Testis (tissue), 2 donors: ENCODE measurements at regions not wholly inside any gene's neighbourhood (a gene's known extent, or its start where the extent isn't known, plus 50 kb on each side); places are given as distances from the start of the nearest gene placed in this dataset.

Source experiments
- DNase-seq: peaks from one replicate; pipeline ENCODE4 v3.0.0-alpha.2; 2019
- H3K27ac ChIP-seq, 2 donors: fragments of 200-600 bp; sonication (generic); one replicate each; pipeline ENCODE4 v1.5.1; 2019
- H3K27me3 ChIP-seq: fragments of 200-600 bp; sonication (generic); one replicate; pipeline ENCODE4 v1.5.1; 2019
- H3K36me3 ChIP-seq: fragments of 200-600 bp; sonication (generic); one replicate; pipeline ENCODE4 v1.5.1; 2017; ENCODE audit warnings: low read depth; ENCODE audit errors: missing control alignments
- H3K4me1 ChIP-seq: fragments of 200-600 bp; sonication (generic); one replicate; pipeline ENCODE4 v1.5.1; 2019
- H3K4me3 ChIP-seq, 2 donors: fragments of 200-600 bp; sonication (generic); one replicate each; pipeline ENCODE4 v1.5.1; 2017 to 2019
- H3K9me3 ChIP-seq: fragments of 200-600 bp; sonication (generic); one replicate; pipeline ENCODE4 v1.5.1; 2017
- POLR2A ChIP-seq: fragments of 450-650 bp; IDR thresholded peaks from one replicate; pipeline ENCODE4 v1.6.1; 2017; ENCODE audit warnings: antibody characterized with exemption, mild to moderate bottlenecking, moderate library complexity
- WGBS, 2 donors: methylation state at CpG; one replicate each; pipeline ENCODE4 v1.1.5; 2018; 5-methylcytosine and 5-hydroxymethylcytosine counted together
- intact Hi-C: fragments of 100-400 bp; cut with DNase I; formaldehyde crosslinking; loops from one replicate; pipeline ENCODE4 v1.15.1; 2023; ENCODE audit warnings: low total_unique reads
- TF ChIP-seq, protein P1 (sequence below), 3 experiments: fragments of 450-650 bp in 2 of 3; fragments of 200-600 bp in 1 of 3; sonication (generic) in 1 of 3; IDR thresholded peaks; one replicate each; pipeline ENCODE4 v1.5.1; 2016 to 2019; ENCODE audit warnings: antibody characterized with exemption in 3 of 3, mild to moderate bottlenecking in 2 of 3, moderate library complexity in 1 of 3

DNA sequence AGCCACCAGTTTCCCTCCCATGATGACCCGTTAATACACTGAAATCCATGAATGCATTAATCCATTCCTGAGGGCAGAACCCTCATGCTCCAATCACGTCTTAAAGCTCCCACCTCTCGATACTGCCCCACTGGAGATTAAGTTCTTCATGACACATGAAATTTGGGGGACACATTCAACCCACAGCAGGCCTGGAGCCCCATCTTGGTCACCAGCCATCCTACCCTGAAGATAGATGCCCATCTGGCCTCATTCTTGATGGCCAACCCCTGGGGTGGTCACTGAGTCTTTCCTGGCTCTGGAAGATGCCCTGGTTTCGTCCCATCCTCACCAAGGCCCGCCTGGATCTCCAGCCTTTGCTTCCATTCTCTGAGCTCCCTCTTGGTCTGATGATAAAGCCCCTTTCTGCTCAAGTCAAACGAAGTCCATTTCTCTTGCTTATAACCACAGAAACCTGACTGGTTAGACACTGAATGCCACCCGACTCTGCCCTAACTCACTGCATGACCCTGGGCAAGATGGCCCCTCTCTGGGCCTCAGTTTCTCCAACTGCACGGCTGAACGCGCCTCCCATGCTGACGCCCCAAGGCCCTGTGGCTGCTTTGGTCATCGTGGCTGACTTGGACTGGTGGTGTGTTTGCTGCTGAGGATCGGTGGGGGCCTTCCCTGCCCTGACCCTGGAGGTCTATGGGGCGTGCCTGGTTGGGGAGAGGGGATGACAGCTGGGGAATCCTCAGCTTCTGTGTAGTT lies 138.4 kb upstream of the IER5L start:
- Histone ChIP-seq H3K4me3 (no peak overlapping the region), H3K36me3 (no peaks in the 10 kb centered on the region), H3K4me1 (peaks cover 65% of the 10 kb centered on the region), H3K27ac (peak overlapping the region; percentile 7 to 92), H3K9me3 (no peaks in the 10 kb centered on the region), H3K27me3 (no peaks in the 10 kb centered on the region)
- WGBS, 2 donors = 96% methylated on average over 6 to 14 of the region's 14 CpGs
- intact Hi-C loops = no loop called here
- no peak for DNase-seq
- TF ChIP-seq POLR2A = no peak
- TF ChIP-seq, protein P1, sequence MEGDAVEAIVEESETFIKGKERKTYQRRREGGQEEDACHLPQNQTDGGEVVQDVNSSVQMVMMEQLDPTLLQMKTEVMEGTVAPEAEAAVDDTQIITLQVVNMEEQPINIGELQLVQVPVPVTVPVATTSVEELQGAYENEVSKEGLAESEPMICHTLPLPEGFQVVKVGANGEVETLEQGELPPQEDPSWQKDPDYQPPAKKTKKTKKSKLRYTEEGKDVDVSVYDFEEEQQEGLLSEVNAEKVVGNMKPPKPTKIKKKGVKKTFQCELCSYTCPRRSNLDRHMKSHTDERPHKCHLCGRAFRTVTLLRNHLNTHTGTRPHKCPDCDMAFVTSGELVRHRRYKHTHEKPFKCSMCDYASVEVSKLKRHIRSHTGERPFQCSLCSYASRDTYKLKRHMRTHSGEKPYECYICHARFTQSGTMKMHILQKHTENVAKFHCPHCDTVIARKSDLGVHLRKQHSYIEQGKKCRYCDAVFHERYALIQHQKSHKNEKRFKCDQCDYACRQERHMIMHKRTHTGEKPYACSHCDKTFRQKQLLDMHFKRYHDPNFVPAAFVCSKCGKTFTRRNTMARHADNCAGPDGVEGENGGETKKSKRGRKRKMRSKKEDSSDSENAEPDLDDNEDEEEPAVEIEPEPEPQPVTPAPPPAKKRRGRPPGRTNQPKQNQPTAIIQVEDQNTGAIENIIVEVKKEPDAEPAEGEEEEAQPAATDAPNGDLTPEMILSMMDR (IDR thresholded peaks at IDR 0.05) = no peak

- 84 to 92% methylated on average over 7 to 10 of the region's 10 CpGs for WGBS, 2 donors
- H3K4me1 ChIP-seq = peaks cover 35% of the 10 kb centered on the region
- no peaks in the 10 kb centered on the region for H3K9me3 ChIP-seq
- no peak for TF ChIP-seq POLR2A
- TF ChIP-seq, protein P1 (IDR thresholded peaks at IDR 0.05) = no peak
- no peak overlapping the region for H3K27ac ChIP-seq
- intact Hi-C loops = no loop called here
- peak; percentile 6 for DNase-seq
- H3K36me3 ChIP-seq = no peaks in the 10 kb centered on the region
- H3K4me3 ChIP-seq = no peak overlapping the region
- H3K27me3 ChIP-seq = no peaks in the 10 kb centered on the region
These were observed 135.4 kb upstream of the IER5L start for GRCh38 chr9:129313331-129313955.

DNA sequence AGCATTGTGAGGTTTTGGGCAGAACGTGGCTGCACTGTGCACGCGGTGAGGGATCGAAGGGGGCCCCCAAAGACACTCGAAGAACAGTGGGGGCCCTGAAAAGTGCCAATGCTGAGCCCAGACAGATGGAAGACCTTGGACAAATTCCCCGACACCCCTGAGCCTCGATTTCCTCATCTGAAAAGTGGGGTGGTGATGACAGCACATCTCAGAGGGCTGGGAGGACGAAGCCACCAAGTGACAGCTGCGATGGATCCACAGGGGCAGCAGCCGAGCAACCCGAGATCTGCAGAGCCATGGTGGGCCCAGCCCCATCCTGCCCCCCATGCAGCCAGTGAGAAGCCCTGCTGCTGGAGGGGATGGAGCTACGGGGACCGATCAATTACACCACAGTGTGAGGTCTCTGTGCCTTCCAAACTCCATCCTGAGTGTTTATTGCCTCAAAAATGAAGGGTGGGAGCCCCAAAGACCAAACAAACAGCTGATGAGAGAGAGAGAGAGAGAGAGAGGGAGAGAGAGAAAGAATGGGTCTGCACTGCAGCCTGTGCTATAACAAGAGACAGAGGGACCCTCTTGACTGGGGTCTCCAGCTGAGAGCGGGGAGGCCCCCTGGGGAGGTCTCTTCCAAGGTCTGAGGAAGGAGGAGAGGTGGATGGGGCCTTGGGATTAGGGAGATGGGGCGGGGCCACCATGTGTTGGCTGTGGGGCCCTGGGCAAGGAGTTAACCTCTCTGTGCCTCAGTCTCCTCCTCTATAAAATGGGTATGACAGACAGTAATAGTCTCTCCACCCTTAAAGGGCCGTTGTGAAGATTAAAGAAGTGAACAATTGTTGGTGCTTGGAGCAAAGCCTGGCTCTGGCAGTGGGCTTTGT lies 134.4 kb upstream of the IER5L start:
- H3K9me3 ChIP-seq = no peaks in the 10 kb centered on the region
- no peak overlapping the region for H3K27ac ChIP-seq
- intact Hi-C loops = no loop called here
- DNase-seq = peak; percentile 2
- WGBS, 2 donors = 92 to 93% methylated on average over 12 to 16 of the region's 16 CpGs
- H3K36me3 ChIP-seq = no peaks in the 10 kb centered on the region
- H3K4me1 ChIP-seq = peaks cover 25% of the 10 kb centered on the region
- no peak for TF ChIP-seq POLR2A
- TF ChIP-seq, protein P1 (IDR thresholded peaks at IDR 0.05) = no peak
- H3K4me3 ChIP-seq = no peak overlapping the region
- no peaks in the 10 kb centered on the region for H3K27me3 ChIP-seq

DNA sequence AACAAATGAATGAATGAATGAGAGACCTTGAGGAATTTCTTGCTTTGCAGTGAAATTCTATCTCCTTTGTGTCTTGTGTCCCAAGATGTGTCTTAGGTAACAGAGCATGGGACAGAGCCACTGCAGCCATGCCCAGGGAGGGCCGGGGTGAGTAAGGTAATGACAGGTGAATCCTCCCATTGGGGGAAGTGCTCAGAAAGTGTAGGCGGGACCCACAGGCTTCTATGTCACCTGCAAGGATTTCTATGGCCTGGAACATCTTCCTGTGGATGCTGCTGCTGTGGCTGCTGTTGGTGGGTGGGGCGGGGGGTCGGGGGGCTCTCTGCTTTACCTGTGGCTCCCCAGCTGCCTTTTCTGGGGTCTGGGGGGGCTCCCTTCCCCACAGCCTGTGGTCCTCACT lies 133.6 kb upstream of the IER5L start:
- intact Hi-C loops = no loop called here
- Histone ChIP-seq H3K27me3 (no peaks in the 10 kb centered on the region), H3K4me3 (no peak overlapping the region), H3K9me3 (no peaks in the 10 kb centered on the region), H3K4me1 (peaks cover 18% of the 10 kb centered on the region), H3K36me3 (no peaks in the 10 kb centered on the region), H3K27ac (no peak overlapping the region)
- no peak for TF ChIP-seq POLR2A
- TF ChIP-seq, protein P1 (IDR thresholded peaks at IDR 0.05) = no peak
- DNase-seq = peak; percentile 3
- WGBS, 2 donors = 83 to 92% methylated on average over 2 to 4 of the region's 4 CpGs
